Skeletal muscle tissue (tissue), 3 donors: ENCODE measurements at regions not wholly inside any gene's neighbourhood (a gene's known extent, or its start where the extent isn't known, plus 50 kb on each side); places are given as distances from the start of the nearest gene placed in this dataset.

ENCODE experiments used
- H3K27ac ChIP-seq: one replicate; pipeline ENCODE4 v1.7.0; 2013; ENCODE audit warnings: mild to moderate bottlenecking, low read depth, low read length, inconsistent platforms
- H3K27me3 ChIP-seq, 3 donors: one replicate each; pipeline ENCODE4 v1.7.0; 2013; ENCODE audit warnings: low read length in 3 of 3; ENCODE audit not compliant: control insufficient read depth in 3 of 3, insufficient read depth in 3 of 3
- H3K36me3 ChIP-seq, 3 donors: one replicate each; pipeline ENCODE4 v1.7.0; 2013; ENCODE audit warnings: low read length in 3 of 3; ENCODE audit not compliant: control insufficient read depth in 3 of 3, insufficient read depth in 3 of 3
- H3K4me1 ChIP-seq, 3 donors: one replicate each; pipeline ENCODE4 v1.7.0; 2013; ENCODE audit warnings: low read length in 3 of 3, mild to moderate bottlenecking in 3 of 3; ENCODE audit not compliant: control insufficient read depth in 3 of 3, insufficient read depth in 3 of 3
- H3K4me3 ChIP-seq, 3 donors: one replicate each; pipeline ENCODE4 v1.7.0; 2013; ENCODE audit warnings: low read length in 3 of 3
- H3K9ac ChIP-seq, 3 donors: one replicate each; pipeline ENCODE4 v1.7.0; 2013; ENCODE audit warnings: low read length in 3 of 3, mild to moderate bottlenecking in 3 of 3, moderate library complexity in 2 of 3, low read depth in 1 of 3
- H3K9me3 ChIP-seq, 3 donors: one replicate each; pipeline ENCODE4 v1.7.0; 2013; ENCODE audit warnings: low read length in 3 of 3; ENCODE audit not compliant: control insufficient read depth in 3 of 3
- donor health status: Osteomylitis.

DNA sequence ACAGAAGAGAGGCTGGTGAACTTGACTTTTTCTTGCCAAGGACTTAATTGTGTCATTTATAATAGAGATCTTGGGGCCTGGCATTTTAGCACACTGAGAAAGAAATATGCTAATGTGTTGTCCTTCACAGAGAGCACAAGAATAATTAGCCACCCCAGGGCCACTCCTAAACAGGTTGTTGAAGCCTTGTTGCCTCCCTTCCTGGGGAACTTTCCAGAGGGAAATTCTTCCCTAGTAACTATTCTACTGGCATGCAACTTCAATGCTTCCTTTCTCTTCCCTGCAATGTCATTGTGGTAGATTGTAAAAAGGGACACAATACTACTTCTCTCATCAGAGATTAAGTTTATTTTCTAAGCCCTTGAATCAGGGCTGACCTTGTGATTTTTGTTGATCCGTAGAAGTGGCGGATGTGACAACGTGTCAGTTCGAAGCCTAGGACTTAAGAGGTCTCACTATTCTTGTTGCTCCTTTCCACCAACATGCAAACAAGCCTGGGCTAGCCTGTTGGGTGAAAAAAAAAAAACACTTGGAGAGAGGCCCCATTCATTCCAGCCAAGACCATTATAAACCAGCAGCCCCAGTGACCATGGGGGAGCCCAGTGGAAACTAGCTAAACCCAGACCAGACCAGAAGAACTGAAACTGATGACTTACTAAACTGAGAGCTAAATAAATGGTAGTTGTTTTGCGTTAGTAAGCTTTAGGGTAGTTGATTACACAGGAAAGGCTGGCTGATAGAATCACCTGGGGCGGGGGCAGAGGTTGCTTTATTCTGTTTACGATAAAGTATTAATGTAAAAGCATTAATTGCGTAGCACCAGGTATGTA, 287.2 kb downstream of the SHQ1 start:
- H3K4me1 ChIP-seq, result no peaks in the 10 kb centered on the region
- peaks cover 0 to 4% (median 0%) of the 10 kb centered on the region in 3 donors for H3K9me3 ChIP-seq
- no peak overlapping the region for H3K27ac ChIP-seq
- no peaks in the 10 kb centered on the region for H3K27me3 ChIP-seq
- no peak overlapping the region for H3K4me3 ChIP-seq
- no peaks in the 10 kb centered on the region for H3K36me3 ChIP-seq
- H3K9ac ChIP-seq, result no peak overlapping the region

DNA sequence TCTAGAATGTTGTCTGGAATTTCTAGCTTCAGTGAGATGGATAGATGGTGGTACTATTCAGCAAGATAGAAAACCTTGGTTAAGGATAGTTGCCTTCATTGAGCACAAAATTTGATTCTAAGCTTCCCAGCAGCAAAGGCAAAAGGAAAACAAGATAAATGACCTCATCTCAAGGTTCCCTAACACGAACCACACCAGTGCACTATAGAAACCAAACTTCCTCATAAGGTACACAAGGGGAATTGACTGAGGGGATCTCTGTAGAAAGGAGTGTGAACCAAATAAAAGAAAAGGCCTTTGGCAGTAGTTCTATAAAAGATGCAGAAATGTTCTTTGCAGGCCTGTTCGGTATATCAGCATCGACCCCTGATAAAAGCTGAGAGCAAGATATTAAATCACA, 288.9 kb downstream of the SHQ1 start:
- H3K4me1 ChIP-seq, result no peaks in the 10 kb centered on the region
- H3K9ac ChIP-seq, result no peak overlapping the region
- no peaks in the 10 kb centered on the region for H3K36me3 ChIP-seq
- H3K27me3 ChIP-seq, result no peaks in the 10 kb centered on the region
- no peak overlapping the region for H3K27ac ChIP-seq
- H3K4me3 ChIP-seq, result no peak overlapping the region
- peaks cover 0 to 4% (median 0%) of the 10 kb centered on the region in 3 donors for H3K9me3 ChIP-seq

DNA sequence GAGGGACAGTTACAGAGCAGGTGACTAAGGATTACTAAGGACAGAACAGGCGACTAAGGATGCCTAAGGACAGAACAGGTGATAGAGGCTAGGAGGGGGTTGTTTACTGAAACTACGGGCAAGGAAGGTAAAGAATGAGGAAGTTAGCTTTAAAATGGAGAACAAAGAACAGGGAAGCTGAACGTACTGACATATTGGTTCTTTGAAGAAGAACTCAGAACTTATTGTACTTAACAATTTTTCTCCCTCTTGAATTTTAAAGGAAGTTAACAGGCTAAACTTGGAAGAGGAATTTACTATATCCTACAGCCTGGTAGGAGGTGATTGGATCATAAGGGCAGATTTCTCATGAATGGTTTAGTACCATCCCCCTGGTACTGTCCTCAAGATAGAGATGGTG, 290.2 kb downstream of the SHQ1 start:
- Histone ChIP-seq H3K27ac (no peak overlapping the region), H3K9ac (no peak overlapping the region), H3K4me1 (no peaks in the 10 kb centered on the region), H3K4me3 (no peak overlapping the region), H3K9me3 (peaks cover 0 to 4% (median 0%) of the 10 kb centered on the region in 3 donors), H3K36me3 (no peaks in the 10 kb centered on the region), H3K27me3 (no peaks in the 10 kb centered on the region)

DNA sequence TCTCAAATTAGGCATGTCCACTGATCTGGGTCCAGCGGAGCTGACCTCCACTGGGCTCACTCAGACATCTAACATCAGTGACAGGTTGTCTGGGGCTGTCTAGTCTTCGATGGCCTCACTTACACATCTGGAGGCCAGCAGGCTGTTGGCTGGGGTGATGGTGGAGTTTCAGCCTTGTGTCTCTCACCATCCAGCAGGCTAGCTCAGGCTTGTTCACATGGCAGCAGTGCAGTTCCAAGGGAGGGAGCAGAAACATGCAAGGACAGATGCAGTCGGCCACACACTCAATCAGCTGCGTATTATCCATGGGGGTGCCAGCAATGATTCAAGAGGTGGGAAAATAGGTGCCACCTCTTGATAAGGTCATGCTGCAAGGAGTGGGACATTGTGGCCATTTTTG, 292.5 kb downstream of the SHQ1 start:
- Histone ChIP-seq H3K36me3 (no peaks in the 10 kb centered on the region), H3K9ac (no peak overlapping the region), H3K4me3 (no peak overlapping the region), H3K9me3 (no peaks in the 10 kb centered on the region), H3K27me3 (no peaks in the 10 kb centered on the region), H3K4me1 (no peaks in the 10 kb centered on the region), H3K27ac (no peak overlapping the region)

DNA sequence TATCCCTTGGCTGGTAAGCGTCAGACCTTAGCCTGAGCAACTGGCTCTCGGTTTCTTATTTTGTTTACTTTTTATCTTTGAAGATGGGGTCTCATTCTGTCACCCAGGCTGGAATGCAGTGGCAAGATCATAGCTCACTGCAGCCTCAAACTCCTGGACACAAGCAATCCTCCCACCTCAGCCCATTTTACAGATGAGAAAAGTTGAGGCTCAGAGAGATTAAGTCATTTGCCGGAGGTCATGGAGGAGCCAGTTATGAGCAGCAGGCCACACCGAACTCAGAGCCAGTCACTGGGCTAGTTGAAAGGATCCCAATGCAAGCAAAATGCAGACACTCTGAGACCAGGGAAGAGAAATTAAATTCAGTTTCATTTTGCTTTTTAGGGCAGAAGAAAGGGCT, 293.6 kb downstream of the SHQ1 start:
- Histone ChIP-seq H3K27ac (no peak overlapping the region), H3K36me3 (no peaks in the 10 kb centered on the region), H3K9me3 (no peaks in the 10 kb centered on the region), H3K27me3 (no peaks in the 10 kb centered on the region), H3K4me3 (no peak overlapping the region), H3K4me1 (no peaks in the 10 kb centered on the region), H3K9ac (no peak overlapping the region)

DNA sequence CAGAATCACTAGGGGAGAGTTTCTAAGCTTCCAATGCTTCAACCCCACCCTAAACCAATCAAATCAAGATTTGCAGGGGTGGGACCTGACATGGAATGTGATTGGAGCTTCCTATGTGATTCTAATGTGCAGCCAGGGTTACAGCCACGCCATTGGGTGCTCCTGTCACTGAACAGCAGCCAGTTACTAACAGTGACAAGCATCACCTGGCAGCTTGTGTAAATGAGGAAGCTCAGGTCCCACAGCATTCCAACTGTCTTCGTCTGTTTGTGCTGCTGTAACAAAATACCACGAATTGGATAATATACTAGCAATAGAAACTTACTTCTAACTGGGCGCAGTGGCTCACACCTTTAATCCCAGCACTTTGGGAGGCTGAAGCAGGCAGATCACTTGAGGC, 294.9 kb downstream of the SHQ1 start:
- H3K9ac ChIP-seq, result no peak overlapping the region
- no peaks in the 10 kb centered on the region for H3K36me3 ChIP-seq
- H3K27ac ChIP-seq, result no peak overlapping the region
- no peak overlapping the region for H3K4me3 ChIP-seq
- H3K27me3 ChIP-seq, result peaks cover 0 to 7% (median 0%) of the 10 kb centered on the region in 3 donors
- H3K4me1 ChIP-seq, result no peaks in the 10 kb centered on the region
- H3K9me3 ChIP-seq, result no peaks in the 10 kb centered on the region

DNA sequence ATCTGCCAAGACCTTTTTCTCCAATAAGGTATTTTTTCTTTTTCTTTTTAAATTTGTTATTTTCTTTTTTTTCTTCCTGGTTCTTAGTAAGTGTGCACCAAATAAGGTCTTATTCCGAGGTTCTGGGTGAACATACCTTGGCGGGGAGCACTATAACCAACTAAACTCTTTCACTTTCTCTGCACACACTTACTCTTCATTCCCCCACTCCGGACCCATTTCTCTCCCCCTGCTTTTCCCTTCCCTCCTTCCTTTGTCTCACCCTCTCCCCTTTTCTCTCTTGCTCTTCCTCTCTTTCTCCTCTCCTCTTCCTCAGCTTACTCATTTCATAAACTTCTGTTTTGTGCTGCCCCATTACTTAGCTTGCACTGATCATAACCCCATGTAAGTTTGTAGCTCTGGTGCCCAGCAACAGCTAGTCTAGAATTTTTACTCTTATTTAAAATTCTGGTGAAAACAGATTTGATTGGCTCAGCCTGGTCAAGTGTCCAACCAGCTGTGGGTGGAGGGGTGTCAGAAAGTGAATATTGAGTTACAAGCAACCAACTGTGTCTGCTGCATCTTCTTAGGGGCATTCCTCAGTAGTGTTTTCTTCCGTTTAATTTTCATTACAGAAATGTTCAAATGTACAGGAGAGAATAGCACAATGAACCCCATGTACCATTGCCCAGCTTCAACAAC, 297.5 kb downstream of the SHQ1 start:
- Histone ChIP-seq H3K4me3 (no peak overlapping the region), H3K27me3 (peaks cover 0 to 7% (median 0%) of the 10 kb centered on the region in 3 donors), H3K27ac (no peak overlapping the region), H3K9me3 (no peaks in the 10 kb centered on the region), H3K9ac (no peak overlapping the region), H3K36me3 (no peaks in the 10 kb centered on the region), H3K4me1 (no peaks in the 10 kb centered on the region)

DNA sequence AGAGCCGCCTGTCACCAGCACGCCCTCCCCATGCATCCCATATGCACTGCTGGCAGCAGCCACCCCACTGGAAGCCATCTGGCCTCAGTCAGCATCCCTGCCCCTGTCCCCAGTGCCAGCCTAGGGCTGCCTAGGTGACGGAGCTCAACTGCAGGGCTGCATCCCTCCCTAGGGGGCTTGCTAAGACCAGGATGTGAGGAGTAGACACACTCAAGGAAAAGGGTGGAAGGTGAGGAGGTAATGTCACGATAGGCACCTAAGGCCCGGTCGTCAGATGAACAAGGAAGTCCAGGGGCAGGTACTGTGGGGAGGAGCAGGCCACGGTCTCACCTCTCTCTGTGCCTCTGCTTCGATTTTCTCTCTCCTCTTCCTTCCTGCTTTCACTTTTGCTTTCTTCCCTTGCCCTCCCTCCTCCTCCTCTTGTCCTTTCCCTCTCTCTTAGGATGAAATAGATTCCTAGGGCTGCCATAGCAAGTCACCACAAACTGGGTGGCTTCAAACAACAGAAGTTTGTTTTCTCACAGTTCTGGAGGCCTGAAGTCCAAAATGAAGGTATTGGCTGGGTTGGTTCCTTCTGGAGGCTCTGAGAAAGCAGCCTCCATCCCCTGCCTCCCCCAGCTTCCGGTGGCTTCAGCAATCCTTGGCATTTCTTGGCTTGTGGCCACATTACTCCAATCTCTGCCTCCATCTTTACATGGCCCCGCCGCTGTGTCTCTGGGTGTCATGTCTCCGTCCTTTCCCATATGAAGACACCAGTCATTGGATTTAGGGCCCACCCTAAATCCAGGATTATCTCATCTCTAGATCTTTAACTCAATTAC, 298.3 kb downstream of the SHQ1 start:
- H3K4me1 ChIP-seq, result no peaks in the 10 kb centered on the region
- no peak overlapping the region for H3K4me3 ChIP-seq
- peaks cover 0 to 7% (median 0%) of the 10 kb centered on the region in 3 donors for H3K27me3 ChIP-seq
- no peak overlapping the region for H3K9ac ChIP-seq
- no peak overlapping the region for H3K27ac ChIP-seq
- H3K36me3 ChIP-seq, result no peaks in the 10 kb centered on the region
- no peaks in the 10 kb centered on the region for H3K9me3 ChIP-seq

DNA sequence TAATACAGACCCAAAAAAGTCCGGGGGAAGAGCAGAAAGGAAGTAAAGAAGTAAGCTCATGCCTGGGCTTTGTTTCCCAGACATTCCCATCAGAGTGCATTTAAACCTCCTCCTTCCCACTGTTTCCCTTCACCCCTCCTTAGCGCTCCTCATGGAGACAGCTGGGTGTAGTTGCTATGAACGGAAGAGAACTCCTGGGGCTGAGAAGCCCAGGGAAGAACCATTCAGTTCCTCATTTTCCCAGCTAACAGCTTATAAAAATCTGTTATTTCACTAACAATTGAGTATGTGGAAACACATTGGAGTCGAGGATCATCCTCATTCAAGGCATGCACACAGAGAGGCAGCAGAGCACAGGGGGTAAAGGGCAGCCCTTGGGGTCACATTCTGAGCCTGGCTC, 299.3 kb downstream of the SHQ1 start:
- no peak overlapping the region for H3K27ac ChIP-seq
- H3K4me3 ChIP-seq, result no peak overlapping the region
- no peak overlapping the region for H3K9ac ChIP-seq
- no peaks in the 10 kb centered on the region for H3K4me1 ChIP-seq
- no peaks in the 10 kb centered on the region for H3K9me3 ChIP-seq
- H3K36me3 ChIP-seq, result no peaks in the 10 kb centered on the region
- peaks cover 0 to 7% (median 0%) of the 10 kb centered on the region in 3 donors for H3K27me3 ChIP-seq

DNA sequence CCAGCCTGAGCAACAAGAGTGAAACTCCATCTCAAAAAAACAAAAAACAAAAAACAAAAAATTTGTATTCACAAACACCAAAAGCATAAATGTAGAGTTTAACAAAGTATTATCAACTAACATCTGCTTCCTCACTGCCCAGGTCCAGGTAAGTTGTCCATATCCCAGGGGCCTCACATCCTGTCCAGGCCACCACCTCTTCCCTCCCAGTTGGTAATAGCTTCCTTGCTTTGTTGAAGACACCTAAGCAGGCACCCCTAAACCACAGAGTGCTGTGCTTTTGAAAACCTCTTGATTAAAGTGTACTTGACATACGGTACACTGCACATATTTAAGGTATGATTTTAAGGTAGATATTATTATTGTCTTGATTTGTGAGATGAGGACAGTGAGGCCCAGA, 299.8 kb downstream of the SHQ1 start:
- Histone ChIP-seq H3K9ac (no peak overlapping the region), H3K9me3 (no peaks in the 10 kb centered on the region), H3K27ac (no peak overlapping the region), H3K36me3 (no peaks in the 10 kb centered on the region), H3K27me3 (peaks cover 0 to 7% (median 0%) of the 10 kb centered on the region in 3 donors), H3K4me3 (no peak overlapping the region), H3K4me1 (no peaks in the 10 kb centered on the region)
